ENCODE measurements at regions not wholly inside any gene's neighbourhood (a gene's known extent, or its start where the extent isn't known, plus 50 kb on each side); places are given as distances from the start of the nearest gene placed in this dataset.

DNA sequence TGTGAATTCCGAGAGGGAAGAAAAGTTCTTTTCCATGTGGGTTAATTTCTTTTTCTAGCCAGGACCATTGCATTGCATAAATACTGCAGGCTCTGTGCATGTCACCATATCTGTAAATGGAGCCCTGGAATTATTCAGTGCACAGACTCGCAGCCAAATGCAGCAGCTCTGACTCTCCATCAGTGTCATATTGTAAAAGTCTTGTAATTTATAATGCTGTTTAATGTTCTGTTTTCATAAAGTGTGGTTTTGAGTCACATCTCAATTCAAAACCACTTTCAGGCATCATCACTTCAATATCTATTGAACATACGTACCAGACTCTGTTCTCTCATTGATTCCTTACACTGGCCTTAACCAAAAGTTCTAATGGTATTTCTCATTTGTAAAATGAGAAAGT is 193.9 kb upstream of the RPL34 start:
- H3K79me2 ChIP-seq = no peaks in the 10 kb centered on the region
- no peaks in the 10 kb centered on the region for H4K20me1 ChIP-seq (ENCODE audit: insufficient read depth, poor library complexity, severe bottlenecking)
- TF ChIP-seq EZH2 (IDR thresholded peaks at IDR 0.05; ENCODE audit: borderline replicate concordance) (no peak), EZH2phosphoT487 (IDR thresholded peaks at IDR 0.05; ENCODE audit: low read depth, severe bottlenecking, unreplicated experiment) (no peak), CTCF (IDR thresholded peaks at IDR 0.05; ENCODE audit: poor library complexity) (no peak)
- H3K4me2 ChIP-seq = no peak overlapping the region
- no peaks in the 10 kb centered on the region for H3K27me3 ChIP-seq
- H3K36me3 ChIP-seq (replicated peaks; ENCODE audit: insufficient read depth, low read depth) = no peaks in the 10 kb centered on the region
- H3K9me3 ChIP-seq (ENCODE audit: low read depth) = no peaks in the 10 kb centered on the region
- no peaks in the 10 kb centered on the region for H3K9me2 ChIP-seq (replicated peaks; ENCODE audit: insufficient read depth)
- DNase-seq (ENCODE audit: low spot score) = no peak
- no peak overlapping the region for H3K4me3 ChIP-seq
- no peaks in the 10 kb centered on the region for H3K4me1 ChIP-seq (ENCODE audit: insufficient read depth)
- no peak overlapping the region for H2AFZ ChIP-seq
- WGBS (ENCODE audit: low lambda C conversion rate, missing lambda C conversion rate) = 77% methylated on average over 3 of the region's 3 CpGs
- no peak overlapping the region for H3K27ac ChIP-seq

DNA sequence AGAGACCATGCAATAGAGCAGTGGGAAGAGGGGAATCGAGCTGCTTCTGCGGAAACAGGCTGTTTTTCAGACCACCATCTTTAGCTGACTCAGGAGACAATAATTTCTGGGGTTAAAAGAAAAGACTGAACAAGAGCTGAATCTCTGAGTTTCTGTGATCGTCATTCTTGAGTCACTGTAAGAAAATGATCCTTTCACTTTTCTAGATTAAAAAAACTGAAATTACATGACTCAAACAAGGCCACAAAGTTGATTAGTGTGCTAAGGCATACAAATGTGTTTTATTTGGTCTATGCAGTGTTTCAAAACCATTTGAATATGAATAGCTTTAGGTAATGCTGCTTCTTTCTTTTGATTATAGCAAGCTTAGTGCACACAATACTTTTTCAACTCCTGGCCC is 194.4 kb upstream of the RPL34 start:
- no peaks in the 10 kb centered on the region for H3K9me2 ChIP-seq (replicated peaks; ENCODE audit: insufficient read depth)
- 81% methylated on average over 3 of the region's 3 CpGs for WGBS (ENCODE audit: low lambda C conversion rate, missing lambda C conversion rate)
- DNase-seq (ENCODE audit: low spot score) = no peak
- no peak overlapping the region for H2AFZ ChIP-seq
- H3K4me1 ChIP-seq (ENCODE audit: insufficient read depth) = no peaks in the 10 kb centered on the region
- no peak overlapping the region for H3K4me3 ChIP-seq
- H3K27ac ChIP-seq = no peak overlapping the region
- H3K36me3 ChIP-seq (replicated peaks; ENCODE audit: insufficient read depth, low read depth) = no peaks in the 10 kb centered on the region
- no peaks in the 10 kb centered on the region for H3K27me3 ChIP-seq
- H3K79me2 ChIP-seq = no peaks in the 10 kb centered on the region
- H3K4me2 ChIP-seq = no peak overlapping the region
- no peak for TF ChIP-seq EZH2phosphoT487 (IDR thresholded peaks at IDR 0.05; ENCODE audit: low read depth, severe bottlenecking, unreplicated experiment)
- TF ChIP-seq CTCF (IDR thresholded peaks at IDR 0.05; ENCODE audit: poor library complexity) = no peak
- TF ChIP-seq EZH2 (IDR thresholded peaks at IDR 0.05; ENCODE audit: borderline replicate concordance) = no peak
- H3K9me3 ChIP-seq (ENCODE audit: low read depth) = no peaks in the 10 kb centered on the region
- H4K20me1 ChIP-seq (ENCODE audit: insufficient read depth, poor library complexity, severe bottlenecking) = no peaks in the 10 kb centered on the region

DNA sequence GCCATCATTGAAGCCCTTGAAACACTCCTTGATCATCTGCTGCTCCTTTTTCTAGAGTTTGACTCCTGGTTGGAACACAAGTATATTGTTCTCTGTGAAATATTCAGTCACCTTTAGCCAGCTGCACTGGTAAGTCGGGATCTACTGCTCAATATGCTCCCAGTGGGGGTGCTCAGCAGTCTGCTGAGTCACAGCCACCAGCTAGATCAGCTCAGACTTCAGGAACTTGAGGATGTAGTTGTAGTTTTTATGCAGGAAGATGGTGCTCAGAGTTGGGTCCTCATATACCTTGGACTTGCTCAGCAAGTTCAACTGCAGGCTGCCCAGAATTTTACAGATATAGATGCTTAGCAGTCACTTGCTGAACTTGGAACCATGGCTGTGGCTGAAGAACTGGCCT is 202.5 kb upstream of the RPL34 start:
- Histone ChIP-seq H3K36me3 (replicated peaks; ENCODE audit: insufficient read depth, low read depth) (no peaks in the 10 kb centered on the region), H3K4me3 (no peak overlapping the region), H3K4me2 (no peak overlapping the region), H3K9me2 (replicated peaks; ENCODE audit: insufficient read depth) (no peaks in the 10 kb centered on the region), H3K27ac (no peak overlapping the region), H3K4me1 (ENCODE audit: insufficient read depth) (no peaks in the 10 kb centered on the region), H3K79me2 (no peaks in the 10 kb centered on the region), H3K27me3 (no peaks in the 10 kb centered on the region), H2AFZ (no peak overlapping the region), H4K20me1 (ENCODE audit: insufficient read depth, poor library complexity, severe bottlenecking) (no peaks in the 10 kb centered on the region), H3K9me3 (ENCODE audit: low read depth) (no peaks in the 10 kb centered on the region)
- 91% methylated on average over 1 of the region's 1 CpG for WGBS (ENCODE audit: low lambda C conversion rate, missing lambda C conversion rate)
- TF ChIP-seq CTCF (IDR thresholded peaks at IDR 0.05; ENCODE audit: poor library complexity) (no peak), EZH2 (IDR thresholded peaks at IDR 0.05; ENCODE audit: borderline replicate concordance) (no peak), EZH2phosphoT487 (IDR thresholded peaks at IDR 0.05; ENCODE audit: low read depth, severe bottlenecking, unreplicated experiment) (no peak)
- DNase-seq (ENCODE audit: low spot score) = no peak

GRCh38 chr4:108416831-108417230 is 203.5 kb upstream of the RPL34 start:
- TF ChIP-seq EZH2 (IDR thresholded peaks at IDR 0.05; ENCODE audit: borderline replicate concordance) = no peak
- TF ChIP-seq CTCF (IDR thresholded peaks at IDR 0.05; ENCODE audit: poor library complexity) = no peak
- no peak for TF ChIP-seq EZH2phosphoT487 (IDR thresholded peaks at IDR 0.05; ENCODE audit: low read depth, severe bottlenecking, unreplicated experiment)
- H3K4me2 ChIP-seq = no peak overlapping the region
- H3K4me3 ChIP-seq = no peak overlapping the region
- WGBS (ENCODE audit: low lambda C conversion rate, missing lambda C conversion rate) = 92% methylated on average over 3 of the region's 3 CpGs
- no peaks in the 10 kb centered on the region for H3K79me2 ChIP-seq
- no peaks in the 10 kb centered on the region for H3K27me3 ChIP-seq
- H2AFZ ChIP-seq = no peak overlapping the region
- H3K4me1 ChIP-seq (ENCODE audit: insufficient read depth) = no peaks in the 10 kb centered on the region
- H3K36me3 ChIP-seq (replicated peaks; ENCODE audit: insufficient read depth, low read depth) = no peaks in the 10 kb centered on the region
- H4K20me1 ChIP-seq (ENCODE audit: insufficient read depth, poor library complexity, severe bottlenecking) = no peaks in the 10 kb centered on the region
- no peaks in the 10 kb centered on the region for H3K9me2 ChIP-seq (replicated peaks; ENCODE audit: insufficient read depth)
- no peak overlapping the region for H3K27ac ChIP-seq
- H3K9me3 ChIP-seq (ENCODE audit: low read depth) = no peaks in the 10 kb centered on the region
- DNase-seq (ENCODE audit: low spot score) = no peak
